ENCODE measurements at regions not wholly inside any gene's neighbourhood (a gene's known extent, or its start where the extent isn't known, plus 50 kb on each side); places are given as distances from the start of the nearest gene placed in this dataset.

DNA sequence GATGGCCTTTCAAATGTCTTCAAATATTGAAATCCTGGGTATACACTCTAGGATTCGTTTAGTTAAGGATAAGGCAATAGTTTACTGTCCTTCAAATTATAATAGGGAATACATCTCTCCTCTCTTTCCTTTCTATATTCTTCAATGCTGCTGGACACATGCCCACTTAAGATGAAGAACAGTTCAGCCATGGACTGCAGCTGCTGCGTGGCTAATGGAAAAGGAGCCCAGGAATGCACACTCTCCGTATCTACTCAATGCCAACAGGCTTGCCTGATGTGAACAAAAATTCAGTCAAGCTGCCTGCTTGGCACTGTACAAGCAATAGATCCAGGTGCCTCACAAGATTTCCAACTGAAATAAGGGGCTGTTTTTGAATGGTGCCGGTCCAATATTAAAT is 321.2 kb upstream of the LYPLAL1 start (continued):
- no peak for TF ChIP-seq KDM1A (IDR thresholded peaks at IDR 0.05; ENCODE audit: borderline replicate concordance, low read length)

DNA sequence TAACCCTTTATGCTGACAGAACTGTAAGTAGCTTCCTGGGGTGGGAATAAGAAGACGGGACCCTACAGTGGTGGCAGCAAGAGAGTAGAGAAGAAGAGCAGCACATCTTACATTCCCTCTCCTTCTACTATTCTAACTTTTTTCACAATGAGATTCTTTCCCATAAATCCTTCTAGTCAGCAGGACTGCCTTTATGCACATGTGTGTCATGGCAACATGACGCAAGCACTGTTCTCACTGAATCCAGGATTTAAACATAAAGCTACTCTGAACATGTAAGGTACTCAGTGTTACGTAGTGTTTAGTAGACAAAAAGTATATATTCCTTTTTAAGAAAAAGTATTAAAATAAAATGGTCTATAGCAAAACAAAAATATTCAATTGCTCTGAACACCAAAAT is 309.7 kb upstream of the LYPLAL1 start:
- no peak overlapping the region for H3K23ac ChIP-seq (ENCODE audit: insufficient read length)
- no peak overlapping the region for H2BK15ac ChIP-seq (ENCODE audit: low read length)
- no peaks in the 10 kb centered on the region for H3K36me3 ChIP-seq (ENCODE audit: control insufficient read depth in 2 of 4, insufficient read depth in 4 of 4, low read length in 3 of 4)
- no peaks in the 10 kb centered on the region for H3K9me3 ChIP-seq (ENCODE audit: insufficient read depth in 2 of 2, low read depth in 1 of 2, low read length in 1 of 2)
- H3K27me3 ChIP-seq (replicated peaks in 1 of 4; ENCODE audit: control insufficient read depth in 3 of 4, extremely low read depth in 1 of 4, insufficient read depth in 3 of 4, low read length in 3 of 4): no peaks in the 10 kb centered on the region
- no peak overlapping the region for H4K8ac ChIP-seq (ENCODE audit: extremely low read depth, insufficient read depth, low read length)
- no peak overlapping the region for H2BK12ac ChIP-seq (ENCODE audit: low read depth, low read length)
- DNase-seq (ENCODE audit: low read depth in 1 of 2, low spot score in 2 of 2) (no peak), FAIRE-seq (no peak)
- TF ChIP-seq MAFK (IDR thresholded peaks at IDR 0.05; ENCODE audit: low read depth, low read length): no peak
- no peak overlapping the region for H3K9ac ChIP-seq (replicated peaks in 1 of 4; ENCODE audit: extremely low read depth in 1 of 4, low read depth in 3 of 4, low read length in 3 of 4)
- H4K20me1 ChIP-seq (replicated peaks in 1 of 2; ENCODE audit: control insufficient read depth in 1 of 2, insufficient read depth in 2 of 2, low read length in 2 of 2): no peaks in the 10 kb centered on the region
- H2AK5ac ChIP-seq (ENCODE audit: low read depth, low read length): no peak overlapping the region
- no peak overlapping the region for H2BK20ac ChIP-seq (ENCODE audit: low read length)
- no peak overlapping the region for H4K5ac ChIP-seq (ENCODE audit: insufficient read length, low read depth, low read length)
- H2BK5ac ChIP-seq (ENCODE audit: low read depth, low read length): no peak overlapping the region
- H3K4me1 ChIP-seq (replicated peaks in 1 of 4; ENCODE audit: control insufficient read depth in 3 of 4, insufficient read depth in 4 of 4, low read length in 3 of 4): no peaks in the 10 kb centered on the region
- H2BK120ac ChIP-seq (replicated peaks; ENCODE audit: low read depth, low read length): no peak overlapping the region
- H2AFZ ChIP-seq (ENCODE audit: low read length): no peak overlapping the region
- no peak overlapping the region for H3K18ac ChIP-seq (ENCODE audit: extremely low read depth, low read length)
- no peak overlapping the region for H3K27ac ChIP-seq (ENCODE audit: low read depth, low read length)
- WGBS, 2 experiments (ENCODE audit: extremely low coverage in 1 of 2, insufficient coverage in 1 of 2, insufficient read length in 1 of 2, insufficient replicate concordance in 2 of 2, low coverage in 1 of 2, low lambda C conversion rate in 2 of 2, missing lambda C conversion rate in 1 of 2): 84% methylated on average over 3 of the region's 3 CpGs; no CpG with 5 or more reads in 1 of the 2 experiments
- H3K79me2 ChIP-seq (ENCODE audit: control insufficient read depth in 1 of 2, insufficient read depth in 2 of 2, low read length in 2 of 2): no peaks in the 10 kb centered on the region
- no peak overlapping the region for H3K4ac ChIP-seq (replicated peaks; ENCODE audit: insufficient read length, low read depth, low read length)
- ChIA-PET CTCF (ENCODE audit: partially characterized antibody) (interaction anchor here (1.0 kb wide), 1 partner anchor 203 kb away, joined by 3 read pairs; no protein-coding TSS in a partner anchor), POLR2A (ENCODE audit: partially characterized antibody) (no interaction called here)
- H3K79me1 ChIP-seq (ENCODE audit: low read depth, low read length): no peaks in the 10 kb centered on the region
- no peak overlapping the region for H3K4me2 ChIP-seq (ENCODE audit: insufficient read depth in 1 of 2, low read depth in 2 of 2, low read length in 2 of 2)
- H3K4me3 ChIP-seq (ENCODE audit: extremely low read depth in 1 of 4, insufficient read depth in 2 of 4, low read depth in 3 of 4, low read length in 4 of 4): no peak overlapping the region
- H4K91ac ChIP-seq (replicated peaks; ENCODE audit: insufficient read length, low read length): no peak overlapping the region
- H3K56ac ChIP-seq (replicated peaks; ENCODE audit: insufficient read length, low read depth, low read length): no peak overlapping the region
- no peaks in the 10 kb centered on the region for H3K23me2 ChIP-seq (ENCODE audit: low read depth, low read length)
- H3K14ac ChIP-seq (ENCODE audit: insufficient read length): no peak overlapping the region
